GM21360 (cell line): ENCODE measurements at regions not wholly inside any gene's neighbourhood (a gene's known extent, or its start where the extent isn't known, plus 50 kb on each side); places are given as distances from the start of the nearest gene placed in this dataset.

Experiments used
- ATAC-seq: cut with Tn5 transposase; IDR thresholded peaks from one replicate; pipeline ENCODE4 v1.9.1; 2021; ENCODE audit warnings: mild to moderate bottlenecking, moderate library complexity; ENCODE audit not compliant: unreplicated experiment

DNA sequence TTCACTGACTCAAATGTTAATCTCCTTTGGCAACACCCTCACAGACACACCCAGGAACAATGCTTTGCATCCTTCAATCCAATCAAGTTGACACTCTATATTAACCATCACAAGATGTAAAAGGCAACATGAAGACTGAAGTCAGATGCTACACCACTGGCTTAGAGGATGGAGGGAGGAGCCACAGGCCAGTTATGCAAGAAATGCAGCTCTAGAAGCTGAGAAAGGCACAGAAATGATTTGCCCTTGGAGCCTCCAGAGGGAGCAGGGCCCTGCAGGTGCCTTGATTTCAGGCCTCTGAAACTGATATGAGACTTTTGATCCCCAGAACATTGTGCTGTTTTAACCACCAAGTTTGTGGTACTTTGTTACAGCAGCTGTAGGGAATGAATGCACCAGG lies 276.3 kb downstream of the KCNS3 start:
- ATAC-seq, result no peak

- ATAC-seq, result no peak
Measured at GRCh38 chr2:18154259-18154658, 275.8 kb downstream of the KCNS3 start.

GRCh38 chr2:18153741-18154140 lies 275.3 kb downstream of the KCNS3 start:
- ATAC-seq, result no peak

DNA sequence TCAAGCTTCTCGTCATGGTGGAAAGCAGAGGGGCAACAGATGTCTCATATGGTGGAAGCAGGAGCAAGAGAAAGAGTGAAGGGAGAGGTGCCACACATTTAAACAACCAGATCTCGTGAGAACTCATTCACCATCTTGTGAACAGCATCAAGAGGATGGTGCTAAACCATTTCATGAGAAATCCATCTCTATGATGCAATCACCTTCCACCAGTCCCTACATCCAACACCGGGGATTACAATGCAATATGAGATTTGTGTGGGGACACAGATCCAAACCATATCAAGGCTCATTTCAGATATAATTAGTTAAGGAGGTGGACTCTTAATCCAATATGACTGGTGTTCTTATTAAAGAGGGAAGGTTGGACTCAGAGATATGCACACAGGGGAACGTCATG lies 272.8 kb downstream of the KCNS3 start:
- ATAC-seq, result no peak

DNA sequence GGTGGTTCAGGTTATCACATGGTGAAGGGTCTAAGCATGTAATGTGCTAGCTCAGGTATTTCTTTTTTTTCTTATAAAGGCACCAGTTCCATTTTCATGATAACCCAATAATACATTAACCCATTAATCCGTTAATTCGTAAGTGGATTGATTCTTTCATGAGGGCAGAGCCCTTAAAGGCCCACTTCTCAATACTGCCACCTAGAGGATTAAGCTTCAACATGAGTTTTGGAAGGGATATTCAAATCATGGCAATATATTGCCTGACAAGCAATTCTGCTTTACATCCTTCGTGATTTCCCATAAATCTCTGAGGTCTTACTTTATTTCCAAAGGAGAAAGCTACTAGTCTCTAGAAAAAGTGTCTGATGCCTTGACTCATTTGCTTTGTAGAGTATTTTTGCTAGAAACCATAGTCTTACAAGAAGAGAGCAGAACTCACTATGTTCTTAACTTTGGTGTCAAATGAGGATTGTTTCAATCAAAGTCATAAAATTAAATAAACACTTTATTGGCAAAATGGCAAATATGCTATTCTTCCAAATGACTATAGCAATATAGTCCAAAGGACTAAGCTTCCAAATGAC lies 271.3 kb downstream of the KCNS3 start:
- no peak for ATAC-seq

DNA sequence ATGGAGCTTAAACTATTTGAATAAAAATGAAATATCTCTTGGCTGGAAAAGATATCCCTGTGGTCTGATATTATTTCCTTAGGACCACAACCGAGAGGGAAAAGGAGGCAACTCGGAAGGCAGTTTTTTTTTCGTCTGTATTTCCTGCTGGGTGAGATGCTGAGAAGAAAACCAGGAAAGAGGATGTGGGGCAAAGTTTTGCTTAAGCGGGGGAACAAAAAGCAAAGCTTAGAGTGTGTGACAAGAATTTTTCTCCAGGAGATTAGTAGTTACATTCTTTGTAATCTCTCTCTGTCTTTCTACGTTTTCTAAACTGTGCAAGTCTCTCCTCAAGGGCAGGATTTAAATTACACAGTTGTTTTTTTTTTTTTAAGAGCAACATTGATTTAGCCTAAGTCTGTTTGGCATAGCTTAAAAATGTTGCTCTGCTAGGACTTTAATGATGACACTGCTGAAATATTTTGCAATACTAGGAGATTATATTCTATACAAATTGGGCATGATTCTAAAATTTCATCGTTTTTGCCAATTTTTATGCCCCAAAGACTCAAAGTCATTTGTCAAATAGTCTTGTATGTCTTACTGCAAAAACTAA lies 258.5 kb downstream of the KCNS3 start:
- ATAC-seq, result no peak

GRCh38 chr2:18133310-18133709 lies 254.8 kb downstream of the KCNS3 start:
- ATAC-seq, result no peak

DNA sequence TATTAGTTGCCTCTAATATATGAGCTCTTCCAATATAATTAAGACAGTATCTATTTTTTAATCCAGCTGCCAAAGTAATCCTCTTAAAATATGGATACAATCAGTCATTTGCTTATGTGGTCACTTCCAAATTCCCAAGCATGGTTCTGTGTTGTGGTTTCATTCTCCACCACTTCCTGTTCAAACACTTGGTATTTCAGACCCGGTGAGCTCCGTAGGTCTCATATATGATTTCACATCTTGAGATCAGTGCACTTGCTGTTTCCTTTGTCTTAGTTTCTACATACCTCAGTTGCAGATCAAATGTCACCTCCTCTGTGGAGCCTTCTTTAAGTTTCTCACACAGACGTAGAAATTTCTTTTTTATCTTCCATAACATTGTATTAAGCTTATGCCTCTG lies 254.2 kb downstream of the KCNS3 start:
- ATAC-seq, result no peak

- no peak for ATAC-seq
Measured at GRCh38 chr2:18131761-18132160, 253.3 kb downstream of the KCNS3 start.

DNA sequence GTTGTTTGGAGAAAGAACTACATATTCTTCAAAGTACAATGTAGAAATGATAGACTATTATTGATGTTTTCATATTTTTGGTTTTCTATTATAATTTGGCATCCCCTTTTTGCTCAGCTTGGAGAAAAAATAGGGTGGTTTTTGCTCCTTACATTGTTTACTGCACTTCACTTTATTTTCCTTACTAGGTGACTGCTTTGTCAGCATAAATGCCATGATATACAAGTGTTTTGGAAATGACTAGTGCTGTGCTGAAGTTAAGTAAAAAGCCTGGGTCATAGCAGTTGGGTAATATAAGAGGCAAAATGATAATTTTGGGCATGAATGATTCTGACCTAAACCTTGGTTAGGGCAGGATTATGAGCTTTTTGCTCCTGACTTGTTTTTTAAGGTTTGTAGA lies 250.9 kb downstream of the KCNS3 start:
- no peak for ATAC-seq

GRCh38 chr2:18125303-18125702 lies 246.8 kb downstream of the KCNS3 start:
- ATAC-seq, result no peak

DNA sequence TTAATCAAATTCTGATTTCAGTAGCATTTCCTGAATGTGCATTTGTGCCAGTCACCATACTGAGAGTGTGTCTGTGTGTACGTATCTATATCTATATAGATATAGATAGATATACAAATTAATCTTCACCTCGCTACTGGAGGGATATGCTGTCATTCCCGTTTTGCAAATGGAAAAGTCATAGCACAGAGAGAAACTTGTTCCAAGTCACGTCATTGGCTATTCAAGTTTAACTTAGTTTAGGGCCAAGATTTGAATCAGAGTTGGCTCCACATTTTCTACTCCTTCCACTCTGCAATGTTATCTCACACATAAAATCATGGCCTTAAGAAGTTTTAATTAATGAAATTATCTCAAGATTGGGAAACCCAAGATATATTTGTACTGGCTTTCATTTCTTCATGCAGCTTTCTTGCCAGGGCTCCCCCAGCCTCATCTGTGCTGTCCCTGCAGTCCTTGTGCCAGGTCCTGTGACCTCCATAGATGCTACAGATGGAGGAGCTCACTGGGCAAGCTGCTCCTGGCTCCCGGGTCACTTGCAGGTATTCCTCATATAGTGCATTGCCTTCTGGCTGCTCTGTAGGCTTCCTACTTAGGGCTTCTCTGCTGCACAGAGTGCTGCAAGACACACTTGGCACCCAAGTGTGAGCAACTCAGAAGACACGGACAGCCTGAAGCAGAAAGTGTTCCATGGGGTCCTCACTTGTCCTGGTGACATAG lies 245.8 kb downstream of the KCNS3 start:
- no peak for ATAC-seq

DNA sequence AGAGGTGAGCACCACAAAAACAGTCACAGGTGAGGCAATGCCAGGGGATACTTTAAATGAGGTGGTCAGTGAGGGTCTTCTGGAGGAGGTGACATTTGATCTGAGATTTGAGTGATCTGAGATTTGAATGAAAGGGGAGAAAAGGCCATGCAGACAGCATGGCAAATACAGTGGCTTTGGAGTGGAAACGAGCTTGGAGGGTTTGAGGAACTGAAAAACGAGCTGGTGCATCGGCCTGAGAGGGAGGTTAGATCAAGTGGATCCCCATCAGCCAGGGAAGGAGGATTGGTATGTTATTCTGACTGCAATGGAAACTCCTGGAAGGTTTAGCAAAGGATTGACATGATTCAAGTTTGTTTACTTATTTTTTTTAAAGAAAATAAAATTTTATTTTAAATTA lies 245.1 kb downstream of the KCNS3 start:
- ATAC-seq, result no peak

- no peak for ATAC-seq
Measured at GRCh38 chr2:18123211-18123570, 244.7 kb downstream of the KCNS3 start.

- ATAC-seq, result no peak
Measured at GRCh38 chr2:18122544-18123210, 244.2 kb downstream of the KCNS3 start.

GRCh38 chr2:18119883-18120282 lies 241.4 kb downstream of the KCNS3 start:
- no peak for ATAC-seq

GRCh38 chr2:18118703-18119102 lies 240.2 kb downstream of the KCNS3 start:
- no peak for ATAC-seq

GRCh38 chr2:18117592-18117991 lies 239.1 kb downstream of the KCNS3 start:
- ATAC-seq, result peak; percentile 99

GRCh38 chr2:18110222-18110621 lies 231.8 kb downstream of the KCNS3 start:
- ATAC-seq, result no peak

DNA sequence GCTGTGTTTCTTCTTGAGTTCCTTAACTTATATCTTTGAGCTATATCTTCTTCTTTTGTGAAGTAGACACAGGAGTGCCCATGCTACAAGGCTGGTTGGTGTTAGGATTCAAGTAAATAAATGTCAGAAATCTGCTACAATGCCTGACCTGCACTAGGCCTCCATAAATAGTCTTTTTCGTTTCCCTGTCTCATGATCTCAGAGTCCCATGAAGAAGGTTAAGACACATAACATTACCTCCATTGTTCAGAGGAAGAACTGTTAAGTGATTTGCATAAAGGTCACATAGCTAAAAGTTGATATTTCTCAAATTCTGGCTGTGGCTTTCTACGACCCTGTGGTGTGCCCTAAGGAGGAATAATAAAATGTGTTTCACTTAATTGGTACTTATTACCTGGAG lies 228.4 kb downstream of the KCNS3 start:
- ATAC-seq, result peak; percentile 61

DNA sequence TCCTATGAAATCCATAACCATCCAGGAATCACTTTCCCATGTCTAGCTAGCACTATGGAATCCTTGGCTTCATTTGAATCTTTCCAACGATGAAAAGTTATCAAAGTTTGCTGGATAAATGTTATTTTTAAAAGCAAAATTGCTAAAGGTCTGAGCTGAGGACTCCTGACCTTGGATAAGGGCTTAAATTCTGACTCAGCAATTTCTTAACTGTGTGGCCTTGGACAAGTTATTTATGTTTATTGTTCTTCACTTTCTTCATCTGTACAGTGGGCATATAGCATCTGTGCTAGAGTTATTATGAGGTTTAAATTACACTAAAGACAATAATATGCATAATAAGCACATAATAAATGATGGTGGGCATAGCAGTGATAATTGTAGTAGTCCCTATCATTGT lies 227.5 kb downstream of the KCNS3 start:
- ATAC-seq, result no peak

- no peak for ATAC-seq
Measured at GRCh38 chr2:18104595-18105224, 226.2 kb downstream of the KCNS3 start.
